Ovary (tissue), 3 donors: ENCODE measurements at regions not wholly inside any gene's neighbourhood (a gene's known extent, or its start where the extent isn't known, plus 50 kb on each side); places are given as distances from the start of the nearest gene placed in this dataset.

Experiments used
- CTCF ChIP-seq, 3 donors: fragments of 450-650 bp in 2 of 3; fragments of 200-600 bp in 1 of 3; IDR thresholded peaks; one replicate each; pipeline versions ENCODE4 v1.5.1 to v1.8.0; 2016 to 2022; ENCODE audit warnings: antibody characterized with exemption in 3 of 3, mild to moderate bottlenecking in 1 of 3
- EP300 ChIP-seq: sonication (generic); formaldehyde crosslinking; IDR thresholded peaks from one replicate; pipeline ENCODE4 v1.6.1; 2017; ENCODE audit warnings: antibody characterized with exemption
- POLR2A ChIP-seq: fragments of 450-650 bp; IDR thresholded peaks from one replicate; pipeline ENCODE4 v1.6.1; 2017; ENCODE audit warnings: antibody characterized with exemption, mild to moderate bottlenecking, moderate library complexity
- donor health status: DM: no; HTN: no; CAD: no.

GRCh38 chr3:137468446-137468845 lies 295.7 kb upstream of the SOX14 start:
- TF ChIP-seq CTCF (IDR thresholded peaks at IDR 0.05), result no peak
- TF ChIP-seq EP300, result no peak
- no peak for TF ChIP-seq POLR2A
